MM.1S (cell line): ENCODE measurements at regions not wholly inside any gene's neighbourhood (a gene's known extent, or its start where the extent isn't known, plus 50 kb on each side); places are given as distances from the start of the nearest gene placed in this dataset.

ENCODE experiments used
- DNase-seq: peaks from one replicate; pipeline ENCODE4 v3.0.0-alpha.2; 2015
- H2AFZ ChIP-seq: fragments of 300-600 bp; sonication (generic); 2 replicates; pipeline ENCODE4 v1.6.0; 2016; ENCODE audit warnings: antibody characterized with exemption, low read length
- H3F3A ChIP-seq: fragments of 300-600 bp; sonication (generic); 2 replicates; pipeline ENCODE4 v1.6.1; 2016; ENCODE audit warnings: mild to moderate bottlenecking, antibody characterized with exemption, low read length, moderate library complexity, mixed read lengths; ENCODE audit not compliant: insufficient read depth
- H3K27ac ChIP-seq: fragments of 300-600 bp; sonication (generic); 2 replicates; pipeline ENCODE4 v1.5.1; 2016; ENCODE audit warnings: mild to moderate bottlenecking, low read length
- H3K27me3 ChIP-seq: fragments of 300-600 bp; sonication (generic); replicated peaks from 2 replicates; pipeline ENCODE4 v1.6.0; 2016; ENCODE audit warnings: low read length; ENCODE audit not compliant: insufficient read depth
- H3K36me3 ChIP-seq: fragments of 300-600 bp; sonication (generic); replicated peaks from 2 replicates; pipeline ENCODE4 v1.6.1; 2016; ENCODE audit warnings: mild to moderate bottlenecking, low read length, mixed read lengths; ENCODE audit not compliant: insufficient read depth
- H3K4me1 ChIP-seq: fragments of 300-600 bp; sonication (generic); 2 replicates; pipeline ENCODE4 v1.6.1; 2016; ENCODE audit warnings: low read length, mixed read lengths
- H3K4me2 ChIP-seq: fragments of 300-600 bp; sonication (generic); 2 replicates; pipeline ENCODE4 v1.6.0; 2016; ENCODE audit warnings: low read depth, low read length
- H3K4me3 ChIP-seq: fragments of 300-600 bp; sonication (generic); 2 replicates; pipeline ENCODE4 v1.5.1; 2016; ENCODE audit warnings: low read length, mixed read lengths
- H3K79me2 ChIP-seq: fragments of 300-600 bp; sonication (generic); 2 replicates; pipeline ENCODE4 v1.6.1; 2016; ENCODE audit warnings: mixed run types, low read length, mixed read lengths
- H3K9ac ChIP-seq: fragments of 300-600 bp; sonication (generic); 2 replicates; pipeline ENCODE4 v1.6.1; 2016; ENCODE audit warnings: low read length, mixed read lengths
- H3K9me2 ChIP-seq: fragments of 300-600 bp; sonication (generic); replicated peaks from 2 replicates; pipeline ENCODE4 v1.6.1; 2016; ENCODE audit warnings: mild to moderate bottlenecking, low read length, mixed read lengths; ENCODE audit not compliant: insufficient read depth
- H3K9me3 ChIP-seq: fragments of 300-600 bp; sonication (generic); replicated peaks from 2 replicates; pipeline ENCODE4 v1.6.1; 2016; ENCODE audit warnings: mild to moderate bottlenecking, low read length, mixed read lengths; ENCODE audit not compliant: insufficient read depth
- H4K20me1 ChIP-seq: fragments of 300-600 bp; sonication (generic); 2 replicates; pipeline ENCODE4 v1.6.1; 2016; ENCODE audit warnings: mild to moderate bottlenecking, low read length, moderate library complexity, mixed read lengths; ENCODE audit not compliant: insufficient read depth
- EZH2 ChIP-seq: fragments of 300-600 bp; sonication (generic); optimal IDR thresholded peaks from 2 replicates; pipeline ENCODE3; 2017; ENCODE audit warnings: low read depth, mild to moderate bottlenecking, antibody characterized with exemption, low read length, mixed read lengths
- EZH2phosphoT487 ChIP-seq: fragments of 300-600 bp; sonication (generic); IDR thresholded peaks from 2 replicates; pipeline ENCODE4 v1.6.1; 2018; ENCODE audit warnings: antibody characterized with exemption, low read length
- TF ChIP-seq, protein P1 (sequence below): fragments of 300-600 bp; sonication (generic); IDR thresholded peaks from 2 replicates; pipeline ENCODE4 v1.5.1; 2016; ENCODE audit warnings: antibody characterized with exemption, low read length, mixed read lengths

DNA sequence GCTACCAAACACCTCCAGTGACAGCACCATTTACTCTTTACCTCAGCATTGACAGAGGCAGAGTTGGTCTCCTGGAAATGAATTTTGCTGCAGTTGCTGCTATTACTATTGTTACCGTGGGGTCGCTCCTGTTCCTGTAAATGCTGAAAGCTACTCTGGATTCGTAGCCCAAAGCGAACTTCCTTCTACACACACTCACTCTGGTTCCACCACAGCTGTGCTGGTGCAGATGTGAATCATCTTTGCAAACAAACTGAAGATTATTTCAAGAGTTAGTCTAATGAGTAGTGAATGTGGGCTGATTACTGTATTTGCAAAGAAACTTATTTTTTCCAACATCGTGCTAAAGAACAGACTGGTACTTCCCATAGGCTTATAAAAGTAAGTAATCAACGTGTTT, 304.0 kb downstream of the LPIN1 start:
- Histone ChIP-seq H3K4me3 (no peak overlapping the region), H3K9ac (no peak overlapping the region), H3F3A (peaks cover 4% of the 10 kb centered on the region; the same call in 1 of the 2 replicates), H3K27ac (no peak overlapping the region), H3K27me3 (no peaks in the 10 kb centered on the region), H3K79me2 (no peaks in the 10 kb centered on the region), H3K9me2 (no peaks in the 10 kb centered on the region), H3K36me3 (no peaks in the 10 kb centered on the region), H3K9me3 (no peaks in the 10 kb centered on the region), H3K4me2 (no peak overlapping the region), H4K20me1 (no peaks in the 10 kb centered on the region), H2AFZ (no peak overlapping the region), H3K4me1 (peaks cover 16% of the 10 kb centered on the region)
- DNase-seq: no peak
- no peak for TF ChIP-seq EZH2phosphoT487
- no peak for TF ChIP-seq EZH2
- TF ChIP-seq, protein P1, sequence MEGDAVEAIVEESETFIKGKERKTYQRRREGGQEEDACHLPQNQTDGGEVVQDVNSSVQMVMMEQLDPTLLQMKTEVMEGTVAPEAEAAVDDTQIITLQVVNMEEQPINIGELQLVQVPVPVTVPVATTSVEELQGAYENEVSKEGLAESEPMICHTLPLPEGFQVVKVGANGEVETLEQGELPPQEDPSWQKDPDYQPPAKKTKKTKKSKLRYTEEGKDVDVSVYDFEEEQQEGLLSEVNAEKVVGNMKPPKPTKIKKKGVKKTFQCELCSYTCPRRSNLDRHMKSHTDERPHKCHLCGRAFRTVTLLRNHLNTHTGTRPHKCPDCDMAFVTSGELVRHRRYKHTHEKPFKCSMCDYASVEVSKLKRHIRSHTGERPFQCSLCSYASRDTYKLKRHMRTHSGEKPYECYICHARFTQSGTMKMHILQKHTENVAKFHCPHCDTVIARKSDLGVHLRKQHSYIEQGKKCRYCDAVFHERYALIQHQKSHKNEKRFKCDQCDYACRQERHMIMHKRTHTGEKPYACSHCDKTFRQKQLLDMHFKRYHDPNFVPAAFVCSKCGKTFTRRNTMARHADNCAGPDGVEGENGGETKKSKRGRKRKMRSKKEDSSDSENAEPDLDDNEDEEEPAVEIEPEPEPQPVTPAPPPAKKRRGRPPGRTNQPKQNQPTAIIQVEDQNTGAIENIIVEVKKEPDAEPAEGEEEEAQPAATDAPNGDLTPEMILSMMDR: no peak

DNA sequence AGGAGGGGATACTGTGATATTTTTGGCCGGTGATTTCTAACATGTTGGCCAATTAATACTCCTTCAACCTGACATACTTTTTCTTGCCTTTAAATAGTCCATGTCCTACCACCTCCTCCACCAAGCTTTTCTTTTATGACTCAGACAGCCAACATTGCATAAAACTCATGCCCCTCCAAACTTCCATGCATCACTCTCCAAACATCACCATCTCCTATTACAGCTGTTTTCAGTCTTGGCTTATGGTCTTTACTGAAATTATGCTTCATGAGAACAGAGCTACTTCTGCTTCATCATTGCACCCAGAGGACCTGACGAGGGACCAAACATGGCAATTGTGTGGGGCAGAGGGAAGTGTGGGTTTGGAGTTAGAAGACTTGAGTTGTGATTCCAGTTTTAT, 305.4 kb downstream of the LPIN1 start:
- Histone ChIP-seq H3K9me2 (no peaks in the 10 kb centered on the region), H3K4me1 (peaks cover 12% of the 10 kb centered on the region), H3K79me2 (no peaks in the 10 kb centered on the region), H3K27ac (no peak overlapping the region), H3K9ac (no peak overlapping the region), H3K27me3 (no peaks in the 10 kb centered on the region), H3K36me3 (no peaks in the 10 kb centered on the region), H2AFZ (no peak overlapping the region), H4K20me1 (no peaks in the 10 kb centered on the region), H3F3A (no peaks in the 10 kb centered on the region), H3K9me3 (no peaks in the 10 kb centered on the region), H3K4me2 (no peak overlapping the region), H3K4me3 (no peak overlapping the region)
- no peak for DNase-seq
- TF ChIP-seq EZH2phosphoT487 (no peak), EZH2 (no peak)
- TF ChIP-seq, protein P1: no peak

DNA sequence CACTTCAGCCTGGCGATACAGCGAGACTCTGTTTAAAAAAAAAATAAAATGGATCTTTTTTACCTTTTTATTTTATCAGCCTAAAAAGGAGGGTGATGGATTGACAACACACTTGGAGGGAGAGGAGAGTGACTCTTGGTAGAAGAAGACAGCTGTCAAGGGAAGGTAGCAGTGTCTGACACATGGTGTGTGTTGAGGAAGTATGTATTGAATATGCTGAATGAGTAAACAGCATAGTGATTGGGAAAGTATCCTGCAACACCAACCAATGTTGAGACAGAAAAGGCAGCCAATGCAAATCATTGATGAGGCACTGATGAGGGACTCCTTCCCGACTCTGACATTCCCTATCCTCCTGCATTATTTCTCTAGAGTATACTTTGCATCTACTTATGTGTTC, 306.4 kb downstream of the LPIN1 start:
- no peak overlapping the region for H3K27ac ChIP-seq
- H4K20me1 ChIP-seq: no peaks in the 10 kb centered on the region
- no peak for TF ChIP-seq EZH2phosphoT487
- TF ChIP-seq EZH2: no peak
- TF ChIP-seq, protein P1: no peak
- H3F3A ChIP-seq: no peaks in the 10 kb centered on the region
- H3K9me2 ChIP-seq: no peaks in the 10 kb centered on the region
- no peak overlapping the region for H3K9ac ChIP-seq
- no peaks in the 10 kb centered on the region for H3K79me2 ChIP-seq
- no peak overlapping the region for H3K4me3 ChIP-seq
- H3K9me3 ChIP-seq: no peaks in the 10 kb centered on the region
- no peaks in the 10 kb centered on the region for H3K36me3 ChIP-seq
- no peak overlapping the region for H2AFZ ChIP-seq
- peaks cover 4% of the 10 kb centered on the region for H3K4me1 ChIP-seq
- H3K27me3 ChIP-seq: no peaks in the 10 kb centered on the region
- no peak for DNase-seq
- H3K4me2 ChIP-seq: no peak overlapping the region
